Inferior parietal cortex (tissue), 1 donor: ENCODE measurements at regions not wholly inside any gene's neighbourhood (a gene's known extent, or its start where the extent isn't known, plus 50 kb on each side); places are given as distances from the start of the nearest gene placed in this dataset.

Experiments used
- DNase-seq: peaks from one replicate; pipeline ENCODE4 v3.0.0-alpha.2; 2016; ENCODE audit errors: extremely low spot score

GRCh38 chr12:85747941-85748495 lies 88.2 kb downstream of the RASSF9 start:
- no peak for DNase-seq
